ENCODE measurements at regions not wholly inside any gene's neighbourhood (a gene's known extent, or its start where the extent isn't known, plus 50 kb on each side); places are given as distances from the start of the nearest gene placed in this dataset.

GRCh38 chr9:30713243-30713642, 1671.2 kb upstream of the ACO1 start:
- TF ChIP-seq EZH2 (IDR thresholded peaks at IDR 0.05; ENCODE audit: low read depth) (no peak), CTCF (conservative IDR thresholded peaks at IDR 0.05) (no peak)

All from PC-9 (cell line).